Neural cell (in vitro differentiated cells): ENCODE measurements at regions not wholly inside any gene's neighbourhood (a gene's known extent, or its start where the extent isn't known, plus 50 kb on each side); places are given as distances from the start of the nearest gene placed in this dataset.
"Not testable (repeated sequence)": the region's sequence is repeated elsewhere in the genome, so short reads cannot be mapped to it uniquely, and the experiment has no call there.

ENCODE experiments used
- CTCF ChIP-seq: fragments of 450-650 bp; IDR thresholded peaks from 2 replicates; pipeline ENCODE4 v1.5.1; 2014; ENCODE audit warnings: antibody characterized with exemption, mild to moderate bottlenecking, moderate library complexity; ENCODE audit not compliant: poor library complexity, severe bottlenecking
- EP300 ChIP-seq: fragments of 450-650 bp; conservative IDR thresholded peaks from 2 replicates; pipeline ENCODE4 v1.6.1; 2014; ENCODE audit warnings: antibody characterized with exemption, mild to moderate bottlenecking, moderate library complexity; ENCODE audit not compliant: poor library complexity, severe bottlenecking
- EZH2 ChIP-seq: fragments of 200-600, 300-800 bp; shearing (Covaris generic), sonication (generic); IDR thresholded peaks from 2 replicates; pipeline ENCODE4 v1.6.1; 2014; ENCODE audit warnings: antibody characterized with exemption, low read length, borderline replicate concordance, mild to moderate bottlenecking; ENCODE audit not compliant: insufficient read depth, poor library complexity, severe bottlenecking
- MXI1 ChIP-seq: fragments of 450-650 bp; conservative IDR thresholded peaks from 2 replicates; pipeline ENCODE4 v1.6.1; 2014; ENCODE audit warnings: antibody characterized with exemption, mild to moderate bottlenecking; ENCODE audit not compliant: poor library complexity, severe bottlenecking
- POLR2AphosphoS5 ChIP-seq: IDR thresholded peaks from 2 replicates; pipeline ENCODE4 v1.6.1; 2012
- RAD21 ChIP-seq: fragments of 450-650 bp; conservative IDR thresholded peaks from 2 replicates; pipeline ENCODE4 v1.6.1; 2014; ENCODE audit warnings: antibody characterized with exemption, mild to moderate bottlenecking, moderate library complexity
- SMC3 ChIP-seq: fragments of 450-650 bp; conservative IDR thresholded peaks from 2 replicates; pipeline ENCODE4 v1.6.1; 2014; ENCODE audit warnings: antibody characterized with exemption, mild to moderate bottlenecking, moderate library complexity; ENCODE audit not compliant: poor library complexity
- TAF1 ChIP-seq: IDR thresholded peaks from 2 replicates; pipeline ENCODE4 v1.6.1; 2012; ENCODE audit warnings: low read depth

GRCh38 chr6:82501901-82502300 lies 138.3 kb downstream of the TPBG start:
- TF ChIP-seq CTCF, POLR2AphosphoS5, EZH2, TAF1, MXI1, RAD21, EP300, SMC3: not testable (repeated sequence)
